SW480 (cell line): ENCODE measurements at regions not wholly inside any gene's neighbourhood (a gene's known extent, or its start where the extent isn't known, plus 50 kb on each side); places are given as distances from the start of the nearest gene placed in this dataset.

ENCODE experiments used
- DNase-seq: peaks from one replicate; pipeline ENCODE4 v3.0.0-alpha.2; 2016; ENCODE audit warnings: low spot score

DNA sequence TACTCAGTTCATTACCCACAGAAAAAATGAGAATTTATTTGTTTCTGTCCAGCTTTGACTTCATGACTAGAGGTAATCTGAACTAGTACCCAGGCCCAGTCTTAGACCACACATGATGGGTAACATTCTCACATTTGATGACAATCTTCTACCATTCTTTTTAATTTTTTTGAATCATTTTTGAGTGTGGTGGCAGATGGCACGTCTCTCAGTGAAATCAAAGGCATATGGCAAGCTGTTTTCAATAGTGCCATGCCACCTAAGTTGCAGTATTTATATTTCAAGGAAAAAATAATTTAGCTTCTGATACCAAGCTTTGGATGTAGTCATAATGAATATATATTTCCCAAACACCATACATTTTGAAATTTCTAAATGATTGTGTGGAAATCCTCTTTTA is 88.8 kb upstream of the HS3ST5 start:
- DNase-seq: no peak

DNA sequence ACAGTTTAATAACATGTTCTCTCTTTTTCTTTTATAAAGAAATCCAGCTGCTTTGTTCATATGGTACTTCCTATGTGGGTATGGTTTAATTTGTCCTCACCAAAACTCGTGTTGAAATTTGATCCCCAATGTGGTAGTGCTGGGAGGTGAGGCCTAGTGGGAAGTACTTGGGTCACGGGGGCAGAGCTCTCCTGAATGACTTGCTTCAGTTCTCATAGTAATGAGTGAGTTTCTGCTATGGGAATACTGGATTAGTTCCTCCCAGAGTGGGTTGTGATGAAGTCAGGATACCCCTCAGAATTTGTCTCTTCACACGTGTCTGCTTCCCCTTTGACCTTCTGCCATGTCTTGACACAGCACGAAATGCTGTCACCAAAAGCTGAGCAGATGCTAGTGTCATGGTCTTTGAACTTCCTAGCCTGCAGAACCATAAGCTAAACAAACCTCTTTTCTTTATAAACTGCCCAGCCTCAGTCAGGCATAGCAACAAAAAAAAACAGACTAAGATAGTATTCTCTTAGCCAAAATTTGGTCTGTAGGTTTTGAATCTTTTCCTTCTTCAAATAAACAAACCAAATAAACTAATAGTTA is 87.8 kb upstream of the HS3ST5 start:
- peak; percentile 8 for DNase-seq

DNA sequence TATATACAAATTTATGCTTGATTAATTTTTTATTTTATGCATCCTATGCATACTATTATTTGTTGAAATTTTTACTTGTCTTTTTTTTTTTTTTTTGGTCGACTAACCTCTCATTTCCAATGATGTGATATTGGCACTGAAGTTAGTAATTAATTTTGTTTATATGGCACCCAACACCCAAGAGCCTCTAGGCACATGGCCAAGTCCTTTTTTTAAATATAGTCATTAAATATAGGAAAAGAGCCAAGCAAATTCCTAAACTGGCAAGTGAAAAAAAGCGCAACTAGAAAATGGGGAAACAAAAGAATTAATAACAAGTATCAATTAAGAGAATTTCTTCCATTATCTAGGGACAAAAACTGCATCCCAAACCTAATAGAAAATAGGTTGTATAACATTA is 85.5 kb upstream of the HS3ST5 start:
- no peak for DNase-seq

DNA sequence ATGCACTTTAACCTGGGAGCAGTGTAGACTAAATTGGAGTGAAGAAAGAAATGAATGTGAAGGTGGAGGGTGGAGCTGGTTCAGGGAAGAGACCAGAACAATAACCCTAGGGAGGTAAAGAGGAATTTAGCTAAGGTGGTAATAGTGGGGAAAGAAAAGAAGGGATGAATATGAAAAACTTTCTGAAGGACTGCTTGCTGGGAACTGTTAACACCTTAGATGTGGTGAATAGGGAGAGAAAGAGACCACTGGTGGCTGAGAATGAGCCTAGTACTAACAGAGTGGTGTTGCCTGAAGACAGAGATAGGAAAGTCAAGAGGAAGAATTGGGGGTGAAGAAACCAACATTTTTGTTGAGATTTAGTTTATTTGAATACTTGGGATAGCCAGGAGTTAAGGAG is 78.4 kb upstream of the HS3ST5 start:
- no peak for DNase-seq

DNA sequence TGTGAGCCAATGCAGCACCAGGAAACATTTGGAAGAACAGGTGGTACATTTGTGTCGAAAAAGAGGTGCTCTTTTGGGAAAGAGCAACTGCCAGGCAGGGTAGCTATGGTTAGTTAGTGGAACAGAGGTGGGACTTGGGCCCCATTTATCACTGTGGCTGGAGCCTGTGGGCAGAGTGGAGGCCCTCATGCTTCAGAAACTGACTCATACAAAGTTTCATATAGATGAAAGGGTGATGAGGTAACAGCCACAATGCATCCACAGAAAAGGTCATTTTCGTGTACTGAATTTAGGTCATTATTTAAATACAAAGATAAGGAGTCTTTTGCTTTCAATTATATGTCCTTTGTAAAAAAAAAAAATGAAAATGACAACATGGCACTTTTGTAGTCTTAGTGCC is 76.4 kb upstream of the HS3ST5 start:
- DNase-seq: peak; percentile 49

DNA sequence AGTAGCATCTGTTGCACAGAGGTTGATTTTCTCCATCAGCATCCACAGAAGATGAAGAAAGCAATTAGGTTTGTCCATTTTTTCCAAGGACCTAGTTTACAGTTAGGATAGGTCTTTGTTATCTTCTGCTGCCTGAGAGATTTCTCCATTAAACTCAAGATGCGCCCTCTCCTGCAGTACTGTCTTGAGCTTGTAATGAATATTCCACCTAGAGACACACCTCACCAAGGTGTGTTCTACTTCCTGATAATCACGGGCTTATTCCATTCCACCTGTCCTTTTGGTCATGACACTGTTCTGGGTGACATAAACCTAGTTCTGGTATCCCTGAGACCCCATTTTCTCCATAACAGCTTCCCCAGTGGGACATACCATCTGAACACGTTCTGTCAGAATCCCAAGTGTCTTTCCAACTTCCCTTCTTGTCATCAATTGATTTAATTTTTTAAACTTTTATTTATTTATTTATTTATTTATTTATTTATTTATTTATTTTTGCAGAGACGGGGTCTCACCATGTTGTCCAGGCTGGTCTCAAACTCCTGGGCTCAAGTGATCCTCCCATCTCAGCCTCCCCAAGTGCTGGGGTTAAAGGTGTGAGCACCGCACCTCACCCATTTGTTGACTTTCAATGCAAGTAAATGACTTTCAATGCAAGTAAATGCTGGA is 75.6 kb upstream of the HS3ST5 start:
- no peak for DNase-seq

DNA sequence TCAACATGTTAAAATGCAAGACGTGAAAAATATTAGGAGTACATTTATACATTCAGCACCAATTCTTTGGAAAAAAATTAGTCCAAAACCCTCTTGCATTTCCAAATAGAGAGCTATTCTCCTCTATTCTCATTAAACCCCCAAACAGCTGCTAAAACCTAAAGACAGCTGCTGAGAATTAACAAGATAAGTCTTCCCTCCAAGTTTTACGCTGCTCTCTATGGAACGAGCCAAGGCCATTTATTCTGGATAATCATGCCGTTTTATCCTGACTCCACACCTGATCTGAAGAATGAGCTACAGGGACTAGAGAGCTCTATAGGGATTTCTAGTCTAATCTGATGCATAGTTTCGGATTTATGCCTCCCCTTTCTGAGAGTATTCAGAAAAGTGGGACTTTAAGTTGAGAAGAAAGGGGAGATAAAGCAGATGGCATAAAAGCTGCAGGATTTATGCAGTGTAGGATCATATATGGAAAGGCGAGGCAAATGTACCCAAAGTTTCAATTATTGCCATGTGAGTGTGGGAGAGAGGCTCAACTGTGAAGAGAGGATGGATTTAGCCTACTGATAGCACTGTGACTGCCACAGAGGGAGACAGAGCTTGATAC is 64.7 kb upstream of the HS3ST5 start:
- no peak for DNase-seq

DNA sequence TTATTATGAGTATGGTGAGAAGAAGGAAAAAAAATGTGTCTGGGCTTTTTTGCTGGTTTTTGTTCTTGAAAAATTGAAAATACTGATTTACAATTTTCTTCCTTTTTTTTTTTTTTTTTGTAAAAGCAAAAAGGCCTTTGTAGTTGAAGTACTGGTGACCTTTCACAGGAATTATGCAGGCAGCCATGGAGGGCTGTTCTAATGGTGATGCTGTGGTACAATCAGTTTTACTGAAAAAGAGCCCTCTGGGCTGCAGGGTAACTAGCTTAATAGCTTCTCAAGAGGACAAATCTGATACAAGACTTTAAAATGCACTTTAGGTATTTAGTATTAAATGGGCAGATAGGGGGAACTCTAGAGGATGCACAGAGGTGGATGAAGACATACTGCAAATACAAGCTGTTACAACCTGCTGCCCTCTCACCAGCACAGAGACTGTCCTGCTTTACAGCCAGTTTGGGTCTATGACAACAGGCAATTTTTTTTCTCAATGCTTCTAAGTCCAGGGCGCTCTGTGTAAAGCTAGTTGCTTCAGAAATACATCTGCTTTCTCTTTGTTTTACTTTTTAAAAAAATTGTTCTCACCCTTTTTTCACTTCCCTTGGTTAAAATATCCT is 61.6 kb upstream of the HS3ST5 start:
- DNase-seq: no peak

DNA sequence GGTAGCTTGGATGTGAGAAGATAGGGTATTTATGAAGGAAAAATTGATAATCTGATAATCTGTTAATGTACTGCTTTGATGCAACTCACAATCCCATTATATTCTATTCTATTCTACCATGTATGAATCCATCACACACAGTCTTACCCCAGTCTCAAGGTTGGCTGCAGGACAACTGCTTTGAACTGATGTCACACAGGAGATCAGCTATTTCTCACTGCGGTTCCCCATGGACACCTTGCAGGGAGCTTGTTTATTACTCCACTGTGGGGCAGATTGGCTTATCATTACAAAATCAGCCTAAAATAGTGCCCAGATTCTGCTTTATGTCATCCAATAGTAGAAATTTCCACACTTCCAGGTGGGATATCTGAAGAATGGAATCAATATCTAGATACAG is 61.0 kb upstream of the HS3ST5 start:
- DNase-seq: no peak

DNA sequence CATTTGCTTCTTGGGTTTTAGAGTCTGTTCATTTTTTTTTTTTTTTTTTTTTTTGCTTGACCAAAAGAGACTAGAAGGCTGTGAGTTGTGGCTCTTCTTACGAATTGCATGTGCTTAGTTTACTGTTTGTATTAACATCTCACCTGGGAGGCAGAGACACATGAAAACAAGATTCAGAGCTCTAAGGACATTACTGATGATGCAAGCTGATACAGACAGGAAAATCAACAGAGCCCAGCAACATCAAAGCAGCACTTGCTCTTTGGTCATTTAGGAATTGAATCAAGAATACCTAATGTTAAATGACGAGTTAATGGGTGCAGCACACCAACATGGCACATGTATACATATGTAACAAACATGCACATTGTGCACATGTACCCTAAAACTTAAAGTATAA is 55.7 kb upstream of the HS3ST5 start:
- no peak for DNase-seq
